Esophagus squamous epithelium (tissue), 5 donors: ENCODE measurements at regions not wholly inside any gene's neighbourhood (a gene's known extent, or its start where the extent isn't known, plus 50 kb on each side); places are given as distances from the start of the nearest gene placed in this dataset.

Experiments used
- DNase-seq: peaks from one replicate; lab custom pipeline; 2025; lab: John Stamatoyannopoulos, UW
- H3K27ac ChIP-seq, 4 donors: fragments of 200-600 bp; sonication (generic); one replicate each; pipeline ENCODE4 v1.5.1; 2016 to 2019; ENCODE audit warnings: mild to moderate bottlenecking in 1 of 4
- H3K27me3 ChIP-seq, 4 donors: fragments of 200-600 bp; sonication (generic); 1 replicate in 3 of 4; 2 replicates in 1 of 4; pipeline versions ENCODE4 v1.5.1 to v1.6.0; 2017 to 2021; ENCODE audit warnings: antibody characterized with exemption in 1 of 4
- H3K36me3 ChIP-seq, 3 donors: fragments of 200-600 bp; sonication (generic); one replicate each; pipeline ENCODE4 v1.5.1; 2016 to 2019
- H3K4me1 ChIP-seq, 3 donors: fragments of 200-600 bp; sonication (generic); one replicate each; pipeline ENCODE4 v1.5.1; 2017 to 2019
- H3K4me3 ChIP-seq, 4 donors: fragments of 200-600 bp; sonication (generic); 1 replicate in 3 of 4; 2 replicates in 1 of 4; pipeline ENCODE4 v1.5.1; 2016 to 2019; ENCODE audit warnings: mild to moderate bottlenecking in 2 of 4, moderate library complexity in 1 of 4
- H3K9me3 ChIP-seq, 3 donors: fragments of 200-600 bp; sonication (generic); one replicate each; pipeline ENCODE4 v1.5.1; 2016 to 2019
- CTCF ChIP-seq, 6 experiments: fragments of 450-650 bp in 4 of 6; fragments of 200-600 bp in 2 of 6; sonication (generic) in 2 of 6; IDR thresholded peaks; one replicate each; pipeline ENCODE4 v1.5.1; 2016 to 2019; ENCODE audit warnings: antibody characterized with exemption in 6 of 6, mild to moderate bottlenecking in 4 of 6, moderate library complexity in 4 of 6
- POLR2A ChIP-seq, 4 donors: fragments of 450-650 bp; IDR thresholded peaks; one replicate each; pipeline ENCODE4 v1.6.1; 2017; ENCODE audit warnings: antibody characterized with exemption in 4 of 4, mild to moderate bottlenecking in 4 of 4, moderate library complexity in 3 of 4
- WGBS, 2 donors: methylation state at CpG; one replicate each; pipeline ENCODE4 v1.1.5; 2018; 5-methylcytosine and 5-hydroxymethylcytosine counted together
- intact Hi-C: fragments of 100-400 bp; cut with DNase I; formaldehyde crosslinking; loops from one replicate; pipeline ENCODE4 v1.15.0; 2022
- donor health status: DM: yes; HTN: yes; CAD: no.

- no peak overlapping the region for H3K27ac ChIP-seq
- no peaks in the 10 kb centered on the region for H3K27me3 ChIP-seq
- 65 to 80% methylated on average over 5 of the region's 5 CpGs for WGBS, 2 donors
- H3K36me3 ChIP-seq, result no peaks in the 10 kb centered on the region
- TF ChIP-seq CTCF (IDR thresholded peaks at IDR 0.05) (no peak), POLR2A (IDR thresholded peaks at IDR 0.05) (no peak)
- DNase-seq, result no peak
- peaks cover 0 to 9% (median 0%) of the 10 kb centered on the region in 3 donors for H3K9me3 ChIP-seq
- intact Hi-C loops, result no loop called here
- H3K4me1 ChIP-seq, result no peaks in the 10 kb centered on the region
- no peak overlapping the region for H3K4me3 ChIP-seq
Measured at GRCh38 chr2:205902900-205903237, 183.1 kb downstream of the INO80D start.

- Histone ChIP-seq H3K4me3 (no peak overlapping the region), H3K4me1 (no peaks in the 10 kb centered on the region), H3K9me3 (peaks cover 0 to 9% (median 0%) of the 10 kb centered on the region in 3 donors), H3K27me3 (no peaks in the 10 kb centered on the region), H3K36me3 (no peaks in the 10 kb centered on the region), H3K27ac (no peak overlapping the region)
- WGBS, 2 donors, result 68 to 70% methylated on average over 12 to 15 of the region's 15 CpGs
- intact Hi-C loops, result no loop called here
- no peak for TF ChIP-seq POLR2A (IDR thresholded peaks at IDR 0.05)
- no peak for TF ChIP-seq CTCF (IDR thresholded peaks at IDR 0.05)
- no peak for DNase-seq
Measured at GRCh38 chr2:205902041-205902899, 183.7 kb downstream of the INO80D start.

- Histone ChIP-seq H3K4me3 (no peak overlapping the region), H3K4me1 (no peaks in the 10 kb centered on the region), H3K27ac (no peak overlapping the region), H3K36me3 (no peaks in the 10 kb centered on the region), H3K9me3 (peaks cover 0 to 9% (median 0%) of the 10 kb centered on the region in 3 donors), H3K27me3 (no peaks in the 10 kb centered on the region)
- intact Hi-C loops, result no loop called here
- TF ChIP-seq POLR2A (IDR thresholded peaks at IDR 0.05) (no peak), CTCF (IDR thresholded peaks at IDR 0.05) (no peak)
- WGBS, 2 donors, result 82 to 85% methylated on average over 4 of the region's 4 CpGs
- DNase-seq, result no peak
Measured at GRCh38 chr2:205901491-205901890, 184.5 kb downstream of the INO80D start.

- 62 to 85% methylated on average over 1 of the region's 1 CpG for WGBS, 2 donors
- H3K36me3 ChIP-seq, result no peaks in the 10 kb centered on the region
- no peak overlapping the region for H3K4me3 ChIP-seq
- TF ChIP-seq CTCF (IDR thresholded peaks at IDR 0.05) (no peak), POLR2A (IDR thresholded peaks at IDR 0.05) (no peak)
- no peak overlapping the region for H3K27ac ChIP-seq
- intact Hi-C loops, result no loop called here
- H3K4me1 ChIP-seq, result peaks cover 0 to 2% (median 0%) of the 10 kb centered on the region in 3 donors
- H3K9me3 ChIP-seq, result peaks cover 0 to 9% (median 0%) of the 10 kb centered on the region in 3 donors
- DNase-seq, result no peak
- H3K27me3 ChIP-seq, result no peaks in the 10 kb centered on the region
Measured at GRCh38 chr2:205898744-205899143, 187.2 kb downstream of the INO80D start.

- no peak for DNase-seq
- intact Hi-C loops, result no loop called here
- Histone ChIP-seq H3K27ac (no peak overlapping the region), H3K4me1 (peaks cover 4 to 22% (median 10%) of the 10 kb centered on the region in 3 donors), H3K4me3 (no peak overlapping the region), H3K9me3 (peaks cover 0 to 9% (median 0%) of the 10 kb centered on the region in 3 donors), H3K27me3 (peaks cover 0 to 4% (median 0%) of the 10 kb centered on the region in 4 donors), H3K36me3 (no peaks in the 10 kb centered on the region)
- no peak for TF ChIP-seq POLR2A (IDR thresholded peaks at IDR 0.05)
- TF ChIP-seq CTCF (IDR thresholded peaks at IDR 0.05), result no peak
- 56 to 70% methylated on average over 9 of the region's 9 CpGs for WGBS, 2 donors
Measured at GRCh38 chr2:205895981-205896655, 189.9 kb downstream of the INO80D start.
